Heart right ventricle (tissue), 16 donors: ENCODE measurements at regions not wholly inside any gene's neighbourhood (a gene's known extent, or its start where the extent isn't known, plus 50 kb on each side); places are given as distances from the start of the nearest gene placed in this dataset.

ENCODE experiments used
- ATAC-seq, 8 donors: fragments of 200-7000 bp; cut with Tn5 transposase; one replicate each; pipeline ENCODE4 v1.9.1; 2020; ENCODE audit warnings: mild to moderate bottlenecking in 8 of 8, moderate library complexity in 8 of 8, moderate number of reproducible peaks in 1 of 8
- DNase-seq, 2 donors: peaks; one replicate each; pipeline ENCODE4 v3.0.0-alpha.2; 2020
- H3K27ac ChIP-seq, 10 donors: fragments of 200-600 bp; sonication (generic) in 2 of 10; one replicate each; pipeline versions ENCODE4 v1.5.0 to v1.8.0; 2020 to 2022; ENCODE audit warnings: mild to moderate bottlenecking in 3 of 10
- H3K27me3 ChIP-seq, 7 donors: fragments of 200-600 bp; one replicate each; pipeline ENCODE4 v1.8.0; 2021 to 2022; ENCODE audit warnings: mild to moderate bottlenecking in 2 of 7
- H3K36me3 ChIP-seq, 9 donors: fragments of 200-600 bp; sonication (generic) in 1 of 9; one replicate each; pipeline versions ENCODE4 v1.5.0 to v1.8.0; 2020 to 2022; ENCODE audit warnings: mild to moderate bottlenecking in 2 of 9
- H3K4me1 ChIP-seq, 9 donors: fragments of 200-600 bp; sonication (generic) in 1 of 9; one replicate each; pipeline versions ENCODE4 v1.5.0 to v1.8.0; 2020 to 2022; ENCODE audit warnings: mild to moderate bottlenecking in 4 of 9
- H3K4me3 ChIP-seq, 10 donors: fragments of 200-600 bp; sonication (generic) in 2 of 10; one replicate each; pipeline versions ENCODE4 v1.5.0 to v1.8.0; 2020 to 2022; ENCODE audit warnings: mild to moderate bottlenecking in 7 of 10, moderate library complexity in 2 of 10
- H3K9me3 ChIP-seq, 11 donors: fragments of 200-600 bp in 10 of 11; sonication (generic) in 2 of 11; one replicate each; pipeline versions ENCODE4 v1.5.0 to v1.8.0; 2013 to 2022; ENCODE audit warnings: mild to moderate bottlenecking in 2 of 11, control low read depth in 1 of 11, moderate library complexity in 1 of 11
- CTCF ChIP-seq, 9 donors: fragments of 200-600 bp; sonication (generic) in 2 of 9; IDR thresholded peaks; one replicate each; pipeline versions ENCODE4 v1.5.0 to v1.8.0; 2021 to 2022; ENCODE audit warnings: antibody characterized with exemption in 9 of 9, mild to moderate bottlenecking in 5 of 9, moderate library complexity in 1 of 9
- WGBS, 2 donors: extraction: QIAGEN DNeasy Blood & Tissue Kit; methylation state at CpG; one replicate each; pipeline ENCODE4 v1.1.7; 2013; ENCODE audit warnings: inconsistent platforms in 1 of 2; 5-methylcytosine and 5-hydroxymethylcytosine counted together
- intact Hi-C, 10 donors: fragments of 100-400 bp; cut with DNase I; formaldehyde crosslinking; loops; one replicate each; pipeline versions ENCODE4 v1.11.1 to v1.14.2; 2022
- donor health status: Arrhythmogenic right ventricular cardiomyopathy.
- donor health status: ischemic (EF 13 %, LVEDD 7.1; RV severe dilation, severe dysfunction).
- donor health status: healthy with polysubstance abuse.
- donor health status: DM: no; HTN: yes; CAD: no.
- donor health status: DM: no; HTN: no; CAD: no.
- donor health status: ischemic (EF 25% LVEDD 6.9; RV normal size, moderate dysfunction).
- donor health status: ischemic (EF 25% LVEDD 5.7; RV mildly dilated, moderate dysfunction).
- donor health status: healthy.
- donor health status: DM: yes; HTN: yes; CAD: no.
- donor health status: Ischemic cardiomyopathy.
- donor health status: ischemic (EF 35%, LVEDD 5.7; RV mildly dilated, moderate dysfunction).
- donor health status: nonischemic (EF 11% LVEDD 7.7; RV severe dilation, severe dysfunction).
- donor health status: DM: yes; HTN: yes; CAD: no.
- donor health status: PGD.
- donor health status: ischemic (EF 29% LVEDD 5.4; RV normal size, mild dysfunction).
- donor health status: nonischemic (EF 23%, LVEDD 6.1; RV moderate dilation, normal function).

GRCh38 chr1:106798991-106799390 is 257.5 kb upstream of the PRMT6 start:
- Histone ChIP-seq H3K36me3 (no peaks in the 10 kb centered on the region), H3K4me3 (no peak overlapping the region), H3K27ac (no peak overlapping the region), H3K9me3 (peaks cover 0 to 3% (median 0%) of the 10 kb centered on the region in 11 donors), H3K27me3 (no peaks in the 10 kb centered on the region), H3K4me1 (no peaks in the 10 kb centered on the region)
- WGBS, 2 donors = 67 to 68% methylated on average over 4 of the region's 4 CpGs
- TF ChIP-seq CTCF (IDR thresholded peaks at IDR 0.05) = no peak
- ATAC-seq (no peak), DNase-seq (no peak)
- intact Hi-C loops = no loop called here

- no peaks in the 10 kb centered on the region for H3K36me3 ChIP-seq
- 77 to 83% methylated on average over 1 of the region's 1 CpG for WGBS, 2 donors
- no peak overlapping the region for H3K4me3 ChIP-seq
- ATAC-seq (no peak), DNase-seq (no peak)
- no peaks in the 10 kb centered on the region for H3K27me3 ChIP-seq
- intact Hi-C loops = no loop called here
- H3K4me1 ChIP-seq = no peaks in the 10 kb centered on the region
- H3K9me3 ChIP-seq = peaks cover 0 to 3% (median 0%) of the 10 kb centered on the region in 11 donors
- no peak for TF ChIP-seq CTCF (IDR thresholded peaks at IDR 0.05)
- H3K27ac ChIP-seq = no peak overlapping the region
Measured at GRCh38 chr1:106802181-106802580, 254.3 kb upstream of the PRMT6 start.

GRCh38 chr1:106814418-106814817 is 242.1 kb upstream of the PRMT6 start:
- Histone ChIP-seq H3K9me3 (peaks cover 0 to 11% (median 0%) of the 10 kb centered on the region in 11 donors), H3K4me3 (no peak overlapping the region), H3K36me3 (no peaks in the 10 kb centered on the region), H3K27me3 (no peaks in the 10 kb centered on the region), H3K27ac (no peak overlapping the region), H3K4me1 (no peaks in the 10 kb centered on the region)
- ATAC-seq (no peak), DNase-seq (no peak)
- intact Hi-C loops = no loop called here
- WGBS, 2 donors = 69 to 79% methylated on average over 2 of the region's 2 CpGs
- no peak for TF ChIP-seq CTCF (IDR thresholded peaks at IDR 0.05)

- DNase-seq = no peak
- WGBS, 2 donors = 36 to 42% methylated on average over 1 of the region's 1 CpG
- H3K4me1 ChIP-seq = no peaks in the 10 kb centered on the region
- peak in 1 of 8 donors; percentile 29 for ATAC-seq
- TF ChIP-seq CTCF (IDR thresholded peaks at IDR 0.05) = no peak
- peaks cover 0 to 6% (median 0%) of the 10 kb centered on the region in 11 donors for H3K9me3 ChIP-seq
- no peak overlapping the region for H3K27ac ChIP-seq
- no peaks in the 10 kb centered on the region for H3K36me3 ChIP-seq
- intact Hi-C loops = no loop called here
- H3K4me3 ChIP-seq = no peak overlapping the region
- H3K27me3 ChIP-seq = no peaks in the 10 kb centered on the region
Measured at GRCh38 chr1:106817575-106817974, 238.9 kb upstream of the PRMT6 start.

GRCh38 chr1:106831511-106831910 is 225.0 kb upstream of the PRMT6 start:
- no peak for TF ChIP-seq CTCF (IDR thresholded peaks at IDR 0.05)
- H3K36me3 ChIP-seq = no peaks in the 10 kb centered on the region
- no peak for ATAC-seq

More at GRCh38 chr1:106831511-106831910, 225.0 kb upstream of the PRMT6 start:
- no peak for DNase-seq
- Histone ChIP-seq H3K27ac (no peak overlapping the region), H3K9me3 (peaks cover 0 to 20% (median 6%) of the 10 kb centered on the region in 11 donors), H3K4me1 (no peaks in the 10 kb centered on the region), H3K27me3 (no peaks in the 10 kb centered on the region), H3K4me3 (no peak overlapping the region)
- intact Hi-C loops = no loop called here
